H9 (cell line): ENCODE measurements at regions not wholly inside any gene's neighbourhood (a gene's known extent, or its start where the extent isn't known, plus 50 kb on each side); places are given as distances from the start of the nearest gene placed in this dataset.

Experiments
- DNase-seq: peaks from one replicate; pipeline ENCODE4 v3.0.0-alpha.2; 2017
- H2AFZ ChIP-seq: one replicate; pipeline ENCODE4 v1.6.1; 2013; ENCODE audit warnings: mild to moderate bottlenecking, low read length, control low read depth, moderate library complexity
- H2AK5ac ChIP-seq: 2 replicates; pipeline ENCODE4 v1.6.1; 2013; ENCODE audit warnings: low read length, control low read depth, mixed read lengths; ENCODE audit not compliant: insufficient read length
- H2BK120ac ChIP-seq: one replicate; pipeline ENCODE4 v1.6.1; 2013; ENCODE audit warnings: low read depth, mild to moderate bottlenecking, low read length, control low read depth, inconsistent platforms; ENCODE audit not compliant: poor library complexity, severe bottlenecking
- H2BK12ac ChIP-seq: 2 replicates; pipeline ENCODE4 v1.6.1; 2013; ENCODE audit warnings: low read length, control low read depth, mixed read lengths, low read depth; ENCODE audit not compliant: insufficient read length
- H2BK15ac ChIP-seq: 2 replicates; pipeline ENCODE4 v1.6.1; 2013; ENCODE audit warnings: low read depth, low read length, control low read depth
- H2BK20ac ChIP-seq: one replicate; pipeline ENCODE4 v1.6.1; 2013; ENCODE audit warnings: low read depth, mild to moderate bottlenecking, low read length, control low read depth, inconsistent platforms; ENCODE audit not compliant: poor library complexity, severe bottlenecking
- H2BK5ac ChIP-seq: 2 replicates; pipeline ENCODE4 v1.6.1; 2013; ENCODE audit warnings: low read length, control low read depth, mixed read lengths; ENCODE audit not compliant: insufficient read length
- H3K14ac ChIP-seq: 2 replicates; pipeline ENCODE4 v1.6.1; 2013; ENCODE audit warnings: low read length, control low read depth; ENCODE audit not compliant: insufficient read depth
- H3K18ac ChIP-seq: 2 replicates; pipeline ENCODE4 v1.6.1; 2013; ENCODE audit warnings: low read depth, mild to moderate bottlenecking, mixed read lengths, low read length, control low read depth; ENCODE audit not compliant: insufficient read length
- H3K23ac ChIP-seq: 2 replicates; pipeline ENCODE4 v1.6.1; 2013; ENCODE audit warnings: low read length, control low read depth, mixed read lengths, low read depth; ENCODE audit not compliant: insufficient read length
- H3K23me2 ChIP-seq: 2 replicates; pipeline ENCODE4 v1.6.1; 2013; ENCODE audit warnings: low read depth, mild to moderate bottlenecking, mixed read lengths, low read length, control low read depth; ENCODE audit not compliant: insufficient read length, poor library complexity, severe bottlenecking
- H3K27ac ChIP-seq: 2 replicates; pipeline ENCODE4 v1.5.1; 2013; ENCODE audit warnings: low read length, control low read depth, mixed read lengths, low read depth; ENCODE audit not compliant: insufficient read length
- H3K27me3 ChIP-seq: 2 replicates; pipeline ENCODE4 v1.6.1; 2013; ENCODE audit warnings: low read length, control low read depth, inconsistent platforms; ENCODE audit not compliant: insufficient read depth
- H3K4ac ChIP-seq: 2 replicates; pipeline ENCODE4 v1.6.1; 2013; ENCODE audit warnings: low read depth, mild to moderate bottlenecking, control low read depth, inconsistent platforms, low read length, moderate library complexity
- H3K4me1 ChIP-seq: 2 replicates; pipeline ENCODE4 v1.6.1; 2013; ENCODE audit warnings: low read length, control low read depth, inconsistent platforms; ENCODE audit not compliant: insufficient read depth
- H3K4me2 ChIP-seq: 2 replicates; pipeline ENCODE4 v1.6.1; 2013; ENCODE audit warnings: low read length, control low read depth, mixed read lengths; ENCODE audit not compliant: insufficient read length, insufficient read depth
- H3K56ac ChIP-seq: 2 replicates; pipeline ENCODE4 v1.6.1; 2013; ENCODE audit warnings: low read depth, mild to moderate bottlenecking, mixed read lengths, low read length, control low read depth; ENCODE audit not compliant: insufficient read length
- H3K79me1 ChIP-seq: 2 replicates; pipeline ENCODE4 v1.6.1; 2013; ENCODE audit warnings: low read depth, mild to moderate bottlenecking, moderate library complexity, low read length, control low read depth, inconsistent platforms; ENCODE audit not compliant: insufficient read depth, poor library complexity, severe bottlenecking
- H3K79me2 ChIP-seq: 2 replicates; pipeline ENCODE4 v1.6.1; 2013; ENCODE audit warnings: low read length, control low read depth, inconsistent platforms; ENCODE audit not compliant: insufficient read depth
- H3K9ac ChIP-seq: 2 replicates; pipeline ENCODE4 v1.6.1; 2013; ENCODE audit warnings: low read length, control low read depth, mixed read lengths; ENCODE audit not compliant: insufficient read length; ENCODE audit errors: extremely low read depth
- H3K9me3 ChIP-seq: one replicate; pipeline ENCODE4 v1.6.1; 2013; ENCODE audit warnings: low read depth, low read length, inconsistent platforms; ENCODE audit not compliant: control insufficient read depth
- H3T11ph ChIP-seq: one replicate; pipeline ENCODE4 v1.6.1; 2013; ENCODE audit warnings: mild to moderate bottlenecking, low read length, control low read depth, inconsistent platforms
- H4K20me1 ChIP-seq: one replicate; pipeline ENCODE4 v1.6.1; 2013; ENCODE audit not compliant: control insufficient read depth, insufficient read length, insufficient read depth
- H4K5ac ChIP-seq: 2 replicates; pipeline ENCODE4 v1.6.1; 2013; ENCODE audit warnings: low read depth, mild to moderate bottlenecking, mixed read lengths, low read length, control low read depth; ENCODE audit not compliant: insufficient read length
- H4K8ac ChIP-seq: replicated peaks from 2 replicates; pipeline ENCODE4 v1.6.1; 2013; ENCODE audit warnings: low read length, control low read depth, mixed read lengths, low read depth; ENCODE audit not compliant: insufficient read length
- H4K91ac ChIP-seq: 2 replicates; pipeline ENCODE4 v1.6.1; 2013; ENCODE audit warnings: low read depth, mild to moderate bottlenecking, moderate library complexity, mixed read lengths, low read length, control low read depth; ENCODE audit not compliant: insufficient read length
- H3K27ac Mint-ChIP-seq, 3 experiments: 2 replicates in 2 of 3; 3 replicates in 1 of 3; pipeline ENCODE4 v1.8.0; 2020 to 2021; ENCODE audit warnings: mixed read lengths in 3 of 3, mild to moderate bottlenecking in 1 of 3, moderate library complexity in 1 of 3
- H3K27me3 Mint-ChIP-seq: 2 replicates; pipeline ENCODE4 v1.8.0; 2021; ENCODE audit warnings: low read depth, mild to moderate bottlenecking, moderate library complexity, mixed read lengths
- H3K36me3 Mint-ChIP-seq, 3 experiments: 2 replicates in 2 of 3; 3 replicates in 1 of 3; pipeline ENCODE4 v1.8.0; 2020 to 2021; ENCODE audit warnings: low read depth in 3 of 3, mixed read lengths in 3 of 3; ENCODE audit not compliant: insufficient read depth in 1 of 3
- H3K4me1 Mint-ChIP-seq, 2 experiments: 2 replicates each; pipeline ENCODE4 v1.8.0; 2020; ENCODE audit warnings: mixed read lengths in 2 of 2
- H3K4me3 Mint-ChIP-seq, 2 experiments: 2 replicates in 1 of 2; 3 replicates in 1 of 2; pipeline ENCODE4 v1.8.0; 2020 to 2021; ENCODE audit warnings: mild to moderate bottlenecking in 2 of 2, mixed read lengths in 2 of 2, moderate library complexity in 1 of 2
- H3K9me3 Mint-ChIP-seq, 2 experiments: 2 replicates in 1 of 2; 3 replicates in 1 of 2; pipeline ENCODE4 v1.8.0; 2020; ENCODE audit warnings: mild to moderate bottlenecking in 2 of 2, mixed read lengths in 2 of 2, moderate library complexity in 1 of 2
- CTCF ChIP-seq: fragments of 200-600 bp; sonication (generic); conservative IDR thresholded peaks from 3 replicates; pipeline ENCODE4 v1.8.0; 2021; ENCODE audit warnings: antibody characterized with exemption, mild to moderate bottlenecking
- WGBS: extraction: QIAGEN DNeasy Blood & Tissue Kit; methylation state at CpG from one replicate; pipeline ENCODE4 v1.1.7; 2013; ENCODE audit warnings: missing lambda C conversion rate, low lambda C conversion rate, mixed read lengths; ENCODE audit not compliant: insufficient read length; ENCODE audit errors: extremely low coverage; 5-methylcytosine and 5-hydroxymethylcytosine counted together

DNA sequence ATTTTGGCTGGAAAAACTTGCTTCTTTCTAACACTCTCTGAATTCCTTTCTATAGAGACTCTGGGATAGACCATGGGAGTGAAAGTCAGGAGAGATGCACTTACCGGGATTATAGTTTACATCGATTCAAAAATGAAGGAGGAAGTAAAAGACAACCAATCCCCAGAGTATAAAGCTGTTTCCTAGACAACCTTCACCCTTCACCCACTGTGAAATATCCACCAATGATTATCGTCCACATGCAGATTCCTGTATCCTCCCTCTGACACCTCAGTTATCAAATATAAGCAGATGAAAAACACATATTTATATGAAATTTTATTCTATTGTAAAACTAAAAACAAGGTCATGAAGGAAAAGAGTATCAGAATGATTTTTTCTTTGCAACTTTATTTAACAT is 258.8 kb upstream of the GK2 start:
- no peak overlapping the region for H3K18ac ChIP-seq
- no peak overlapping the region for H2AK5ac ChIP-seq
- no peak overlapping the region for H2BK120ac ChIP-seq
- no peaks in the 10 kb centered on the region for H3K4me1 ChIP-seq
- no peaks in the 10 kb centered on the region for H3K23me2 ChIP-seq
- no peak overlapping the region for H3K23ac ChIP-seq
- no peaks in the 10 kb centered on the region for H3K79me1 ChIP-seq
- no peaks in the 10 kb centered on the region for H3K27me3 Mint-ChIP-seq
- no peak overlapping the region for H4K8ac ChIP-seq
- H2BK5ac ChIP-seq = no peak overlapping the region
- no peaks in the 10 kb centered on the region for H3K9me3 ChIP-seq
- no CpG with 5 or more reads among the region's 3 CpGs for WGBS
- no peak for TF ChIP-seq CTCF
- no peaks in the 10 kb centered on the region for H4K20me1 ChIP-seq
- no peak overlapping the region for H4K5ac ChIP-seq
- H3K56ac ChIP-seq = no peak overlapping the region
- no peak overlapping the region for H2BK20ac ChIP-seq
- no peak overlapping the region for H4K91ac ChIP-seq
- no peak overlapping the region for H3K14ac ChIP-seq
- no peaks in the 10 kb centered on the region for H3K4me1 Mint-ChIP-seq
- H2AFZ ChIP-seq = no peak overlapping the region
- no peak overlapping the region for H3K9ac ChIP-seq
- no peak overlapping the region for H2BK12ac ChIP-seq
- no peaks in the 10 kb centered on the region for H3K27me3 ChIP-seq
- no peak overlapping the region for H3T11ph ChIP-seq
- H3K4ac ChIP-seq = no peak overlapping the region
- peaks cover 2 to 14% (median 8%) of the 10 kb centered on the region in 3 experiments; a peak in 4 of 7 replicates for H3K36me3 Mint-ChIP-seq
- H2BK15ac ChIP-seq = no peak overlapping the region
- no peak for DNase-seq
- H3K4me2 ChIP-seq = no peak overlapping the region
- H3K79me2 ChIP-seq = no peaks in the 10 kb centered on the region
- H3K27ac Mint-ChIP-seq = no peak overlapping the region
- no peak overlapping the region for H3K4me3 Mint-ChIP-seq
- H3K27ac ChIP-seq = no peak overlapping the region
- H3K9me3 Mint-ChIP-seq = peaks cover 19 to 22% of the 10 kb centered on the region in 2 experiments; a peak in 4 of 5 replicates
